ENCODE measurements at regions not wholly inside any gene's neighbourhood (a gene's known extent, or its start where the extent isn't known, plus 50 kb on each side); places are given as distances from the start of the nearest gene placed in this dataset.
"Not testable (repeated sequence)": the region's sequence is repeated elsewhere in the genome, so short reads cannot be mapped to it uniquely, and the experiment has no call there.

GRCh38 chr17:52419229-52419641 lies 260.7 kb upstream of the CA10 start:
- DNase-seq (ENCODE audit: extremely low spot score in 2 of 2): no peak
- Histone ChIP-seq H3K9me3 (no peaks in the 10 kb centered on the region), H3K27me3 (no peaks in the 10 kb centered on the region), H3K36me3 (no peaks in the 10 kb centered on the region), H3K4me1 (no peaks in the 10 kb centered on the region), H3K4me3 (no peak overlapping the region), H3K27ac (no peak overlapping the region)
- TF ChIP-seq, protein P1, sequence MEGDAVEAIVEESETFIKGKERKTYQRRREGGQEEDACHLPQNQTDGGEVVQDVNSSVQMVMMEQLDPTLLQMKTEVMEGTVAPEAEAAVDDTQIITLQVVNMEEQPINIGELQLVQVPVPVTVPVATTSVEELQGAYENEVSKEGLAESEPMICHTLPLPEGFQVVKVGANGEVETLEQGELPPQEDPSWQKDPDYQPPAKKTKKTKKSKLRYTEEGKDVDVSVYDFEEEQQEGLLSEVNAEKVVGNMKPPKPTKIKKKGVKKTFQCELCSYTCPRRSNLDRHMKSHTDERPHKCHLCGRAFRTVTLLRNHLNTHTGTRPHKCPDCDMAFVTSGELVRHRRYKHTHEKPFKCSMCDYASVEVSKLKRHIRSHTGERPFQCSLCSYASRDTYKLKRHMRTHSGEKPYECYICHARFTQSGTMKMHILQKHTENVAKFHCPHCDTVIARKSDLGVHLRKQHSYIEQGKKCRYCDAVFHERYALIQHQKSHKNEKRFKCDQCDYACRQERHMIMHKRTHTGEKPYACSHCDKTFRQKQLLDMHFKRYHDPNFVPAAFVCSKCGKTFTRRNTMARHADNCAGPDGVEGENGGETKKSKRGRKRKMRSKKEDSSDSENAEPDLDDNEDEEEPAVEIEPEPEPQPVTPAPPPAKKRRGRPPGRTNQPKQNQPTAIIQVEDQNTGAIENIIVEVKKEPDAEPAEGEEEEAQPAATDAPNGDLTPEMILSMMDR (IDR thresholded peaks at IDR 0.05): no peak
- TF ChIP-seq POLR2A (IDR thresholded peaks at IDR 0.05): no peak
- TF ChIP-seq POLR2AphosphoS5 (IDR thresholded peaks at IDR 0.05; ENCODE audit: insufficient read depth in 1 of 2, low read depth in 1 of 2): no peak
- intact Hi-C loops (cut with DNase I): no loop called here

DNA sequence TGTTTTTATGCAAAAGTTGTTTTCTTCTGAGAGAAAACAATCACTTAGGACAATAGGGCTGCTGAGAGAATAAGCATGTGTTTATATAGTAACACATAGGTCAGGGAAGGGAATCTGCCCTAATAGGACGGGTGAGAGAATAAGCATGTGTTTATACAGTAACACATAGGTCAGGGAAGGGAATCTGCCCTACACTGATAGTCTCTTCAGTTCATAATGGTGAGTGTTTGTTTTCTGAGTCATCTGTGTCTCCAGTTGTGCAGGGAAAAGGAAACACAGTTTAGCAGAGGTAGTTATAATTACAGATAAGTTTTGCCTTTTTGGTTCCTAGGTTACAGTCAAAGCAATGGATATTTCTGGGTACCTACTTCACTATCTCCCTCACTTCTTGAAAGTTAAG lies 252.3 kb upstream of the CA10 start:
- Histone ChIP-seq H3K4me1 (no peaks in the 10 kb centered on the region), H3K27ac (no peak overlapping the region), H3K27me3 (no peaks in the 10 kb centered on the region), H3K4me3 (no peak overlapping the region), H3K9me3 (no peaks in the 10 kb centered on the region), H3K36me3 (no peaks in the 10 kb centered on the region)
- DNase-seq (ENCODE audit: extremely low spot score in 2 of 2): no peak
- no peak for TF ChIP-seq POLR2A (IDR thresholded peaks at IDR 0.05)
- intact Hi-C loops (cut with DNase I): no loop called here

DNA sequence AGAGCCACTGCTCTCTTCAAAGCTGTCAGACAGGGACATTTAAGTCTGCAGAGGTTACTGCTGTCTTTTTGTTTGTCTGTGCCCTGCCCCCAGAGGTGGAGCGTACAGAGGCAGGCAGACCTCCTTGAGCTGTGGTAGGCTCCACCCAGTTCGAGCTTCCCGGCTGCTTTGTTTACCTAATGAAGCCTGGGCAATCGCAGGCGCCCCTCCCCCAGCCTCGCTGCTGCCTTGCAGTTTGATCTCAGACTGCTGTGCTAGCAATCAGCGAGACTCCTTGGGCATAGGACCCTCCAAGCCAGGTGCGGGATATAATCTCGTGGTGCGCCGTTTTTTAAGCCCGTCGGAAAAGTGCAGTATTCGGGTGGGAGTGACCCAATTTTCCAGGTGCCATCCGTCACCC lies 250.7 kb upstream of the CA10 start:
- H3K4me3 ChIP-seq; H3K9me3 ChIP-seq; H3K36me3 ChIP-seq; H3K27me3 ChIP-seq; H3K27ac ChIP-seq; DNase-seq (ENCODE audit: extremely low spot score in 2 of 2); intact Hi-C loops (cut with DNase I); H3K4me1 ChIP-seq: not testable (repeated sequence)

- Histone ChIP-seq H3K9me3 (no peaks in the 10 kb centered on the region), H3K4me1 (no peaks in the 10 kb centered on the region), H3K27me3 (no peaks in the 10 kb centered on the region), H3K4me3 (no peak overlapping the region), H3K27ac (no peak overlapping the region), H3K36me3 (no peaks in the 10 kb centered on the region)
- intact Hi-C loops (cut with DNase I): no loop called here
- TF ChIP-seq, protein P1 (IDR thresholded peaks at IDR 0.05): no peak
- no peak for TF ChIP-seq POLR2AphosphoS5 (IDR thresholded peaks at IDR 0.05; ENCODE audit: insufficient read depth in 1 of 2, low read depth in 1 of 2)
- no peak for DNase-seq (ENCODE audit: extremely low spot score in 2 of 2)
Measured at GRCh38 chr17:52395308-52395707, 236.8 kb upstream of the CA10 start.

DNA sequence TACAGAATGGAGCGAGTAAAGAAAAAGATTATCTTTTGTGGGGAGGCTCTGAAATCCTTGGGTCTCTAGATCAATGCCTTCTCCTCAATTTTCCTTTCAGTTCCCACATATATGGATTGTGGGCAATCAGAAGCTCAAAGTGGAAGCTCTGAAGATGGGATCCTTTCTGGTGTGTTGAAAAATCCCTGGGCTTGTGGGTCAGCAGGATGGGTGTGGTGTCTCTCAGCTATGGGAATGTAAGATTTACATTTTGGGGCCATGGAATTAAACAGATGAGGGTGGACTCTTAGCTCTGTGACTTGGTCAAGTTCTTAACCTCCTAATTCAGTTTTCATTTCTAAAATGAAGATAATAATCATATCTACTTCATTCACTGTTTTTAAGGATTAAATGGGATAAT lies 231.9 kb upstream of the CA10 start:
- no peak for TF ChIP-seq POLR2A (IDR thresholded peaks at IDR 0.05)
- TF ChIP-seq, protein P1 (IDR thresholded peaks at IDR 0.05): no peak
- TF ChIP-seq POLR2AphosphoS5 (IDR thresholded peaks at IDR 0.05; ENCODE audit: insufficient read depth in 1 of 2, low read depth in 1 of 2): no peak
- Histone ChIP-seq H3K36me3 (no peaks in the 10 kb centered on the region), H3K4me1 (no peaks in the 10 kb centered on the region), H3K9me3 (no peaks in the 10 kb centered on the region), H3K27me3 (no peaks in the 10 kb centered on the region), H3K4me3 (no peak overlapping the region), H3K27ac (no peak overlapping the region)
- intact Hi-C loops (cut with DNase I): no loop called here
- DNase-seq (ENCODE audit: extremely low spot score in 2 of 2): no peak

DNA sequence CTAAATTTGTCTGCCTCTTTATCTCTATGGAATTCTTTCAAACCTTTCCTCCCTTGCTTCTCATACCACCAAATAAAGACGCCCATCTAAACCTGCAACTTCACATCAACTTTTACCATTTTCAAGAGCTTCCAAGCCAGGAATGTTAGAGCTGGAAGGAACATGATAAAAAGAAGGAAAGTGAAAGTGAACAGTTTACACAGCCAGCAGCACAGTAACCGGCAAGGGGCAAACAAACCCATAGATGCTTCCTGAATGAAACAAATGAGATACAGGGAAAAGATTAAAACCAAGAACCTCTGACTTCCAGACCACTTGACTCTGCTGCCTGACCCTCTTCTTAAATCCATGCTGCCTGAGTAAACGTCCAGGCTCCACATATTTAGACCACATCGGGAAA lies 231.1 kb upstream of the CA10 start:
- H3K9me3 ChIP-seq: no peaks in the 10 kb centered on the region
- intact Hi-C loops (cut with DNase I): no loop called here
- no peaks in the 10 kb centered on the region for H3K4me1 ChIP-seq
- H3K4me3 ChIP-seq: no peak overlapping the region
- TF ChIP-seq, protein P1 (IDR thresholded peaks at IDR 0.05): no peak
- TF ChIP-seq POLR2A (IDR thresholded peaks at IDR 0.05) (no peak), POLR2AphosphoS5 (IDR thresholded peaks at IDR 0.05; ENCODE audit: insufficient read depth in 1 of 2, low read depth in 1 of 2) (no peak)
- H3K36me3 ChIP-seq: no peaks in the 10 kb centered on the region
- no peaks in the 10 kb centered on the region for H3K27me3 ChIP-seq
- DNase-seq (ENCODE audit: extremely low spot score in 2 of 2): no peak
- H3K27ac ChIP-seq: no peak overlapping the region

Data from vagina (tissue), 2 donors.